Activated CD4-positive, alpha-beta T cell treated with anti-CD3 and anti-CD28 coated beads, Interleukin-2, Interleukin-4, amounts not matched to agents 100 ng/mL and 50 ng/mL, durations not matched to agents 16 hours and 8 hours (primary cell): ENCODE measurements at regions not wholly inside any gene's neighbourhood (a gene's known extent, or its start where the extent isn't known, plus 50 kb on each side); places are given as distances from the start of the nearest gene placed in this dataset.

Source experiments
- DNase-seq: peaks from one replicate; pipeline ENCODE4 v3.0.0-alpha.2; 2020; ENCODE audit warnings: low spot score

GRCh38 chr16:6057821-6058220, 960.2 kb upstream of the EEF2KMT start:
- no peak for DNase-seq

DNA sequence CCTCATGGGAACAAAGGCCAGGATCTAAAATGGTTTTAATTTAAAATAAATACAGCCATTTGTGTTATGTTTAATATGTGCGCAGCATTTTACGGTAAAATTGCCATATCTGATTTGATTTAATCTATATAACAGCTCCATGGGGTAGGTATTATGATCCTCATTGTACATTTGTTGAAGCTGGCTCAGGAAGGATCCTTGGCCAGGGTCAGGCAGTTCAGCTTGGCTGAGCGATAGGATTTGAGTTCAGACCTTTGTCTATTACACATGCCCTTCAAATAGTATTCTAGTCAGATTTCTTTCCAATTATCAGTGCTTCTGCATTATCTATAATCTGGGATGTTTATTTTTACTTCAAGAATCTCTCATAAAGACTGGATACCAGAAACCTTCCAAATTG, 950.4 kb upstream of the EEF2KMT start:
- DNase-seq = no peak

DNA sequence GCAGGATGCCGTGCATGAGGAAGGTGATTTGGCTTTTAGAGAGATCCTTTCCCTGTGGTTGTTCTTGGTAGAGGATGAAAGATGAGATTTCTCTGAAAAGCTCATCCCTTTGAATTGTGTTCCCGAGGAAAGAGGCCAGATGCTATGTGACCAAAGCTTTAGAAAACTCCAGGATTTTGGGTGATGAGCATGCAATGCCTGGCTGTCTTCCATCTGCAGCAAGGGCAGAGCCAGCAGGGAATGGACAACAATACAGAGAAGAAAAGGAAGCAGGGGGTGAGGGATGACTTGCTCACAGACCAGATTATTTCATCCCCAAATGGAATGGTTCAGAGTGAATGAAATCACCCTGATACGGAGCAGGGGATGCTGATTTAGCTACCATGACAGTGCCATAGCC, 949.7 kb upstream of the EEF2KMT start:
- DNase-seq = no peak

GRCh38 chr16:6038941-6039645, 941.5 kb upstream of the EEF2KMT start:
- DNase-seq = no peak

DNA sequence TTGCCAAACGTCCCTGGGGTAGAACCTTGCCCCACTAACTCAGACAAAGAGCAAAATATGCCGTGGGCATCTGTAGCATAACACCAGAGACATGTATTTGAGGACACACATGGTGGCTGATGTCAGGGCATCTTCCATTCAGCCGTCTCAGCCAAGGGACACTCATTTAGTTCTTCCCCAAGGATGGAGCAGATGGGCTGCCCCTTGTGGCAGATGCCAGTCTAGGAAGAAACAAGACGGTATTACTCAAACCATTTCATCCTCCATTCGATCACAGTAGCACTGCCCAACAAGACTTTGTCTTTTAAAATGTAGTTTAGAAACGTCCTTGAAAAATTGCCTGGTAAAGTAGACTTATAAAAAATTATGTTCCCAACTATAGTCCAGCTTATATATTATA, 937.6 kb upstream of the EEF2KMT start:
- DNase-seq = no peak

DNA sequence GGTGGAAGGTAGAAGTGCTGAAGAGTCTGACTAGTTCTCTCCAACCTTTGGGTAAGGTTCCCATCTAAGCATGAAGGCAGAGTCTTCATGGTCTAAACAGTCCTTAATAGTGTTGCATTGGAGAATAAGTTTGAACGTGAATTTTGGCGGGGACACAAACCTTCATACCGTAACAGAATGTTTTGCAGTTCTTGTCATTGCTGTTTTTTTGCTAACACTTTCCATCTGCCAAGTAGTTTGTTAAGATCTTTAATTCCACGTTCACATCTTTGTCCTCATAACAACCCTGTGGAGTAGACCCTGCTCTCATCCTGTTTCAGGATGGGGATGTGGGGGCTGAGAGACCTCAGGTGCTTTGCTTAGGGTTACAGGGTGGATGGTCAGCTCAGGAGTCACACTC, 936.9 kb upstream of the EEF2KMT start:
- no peak for DNase-seq

DNA sequence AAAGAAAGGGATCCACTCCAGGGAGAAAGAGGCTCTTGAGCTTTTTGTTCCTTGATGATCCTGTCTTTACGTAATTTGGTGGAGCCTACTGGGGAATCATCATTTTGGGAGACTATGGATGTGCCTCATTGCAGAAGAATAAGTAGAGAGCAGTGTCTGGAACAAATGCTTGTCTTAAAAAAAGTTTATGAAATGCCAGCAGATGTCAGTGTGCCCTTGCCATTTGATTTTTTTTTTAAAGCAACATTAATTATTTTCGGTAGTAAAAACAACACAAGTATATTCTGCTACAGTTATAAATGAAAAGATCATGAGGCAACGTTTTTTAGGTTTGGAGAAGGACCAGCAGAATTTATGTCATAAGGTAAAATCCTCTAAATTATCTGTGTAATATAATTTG, 934.8 kb upstream of the EEF2KMT start:
- DNase-seq = no peak

DNA sequence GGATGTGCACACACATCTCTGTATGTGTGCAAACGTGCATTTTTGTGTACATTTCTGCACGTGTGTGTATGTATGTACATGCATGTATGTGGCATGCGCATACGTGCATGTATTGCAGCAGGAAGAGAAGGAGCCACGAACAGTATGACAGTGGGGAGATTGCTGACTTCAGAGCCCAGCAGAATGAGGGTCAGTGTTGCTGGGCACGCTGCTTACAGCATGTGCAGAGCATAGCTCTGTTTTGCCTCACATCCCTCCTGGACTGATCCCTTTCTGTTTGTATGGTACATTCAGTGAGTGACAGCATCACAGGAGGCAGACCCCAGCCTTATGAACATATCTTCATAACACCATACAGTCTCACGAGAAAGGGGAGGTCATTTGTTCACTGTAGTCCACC, 934.0 kb upstream of the EEF2KMT start:
- no peak for DNase-seq

DNA sequence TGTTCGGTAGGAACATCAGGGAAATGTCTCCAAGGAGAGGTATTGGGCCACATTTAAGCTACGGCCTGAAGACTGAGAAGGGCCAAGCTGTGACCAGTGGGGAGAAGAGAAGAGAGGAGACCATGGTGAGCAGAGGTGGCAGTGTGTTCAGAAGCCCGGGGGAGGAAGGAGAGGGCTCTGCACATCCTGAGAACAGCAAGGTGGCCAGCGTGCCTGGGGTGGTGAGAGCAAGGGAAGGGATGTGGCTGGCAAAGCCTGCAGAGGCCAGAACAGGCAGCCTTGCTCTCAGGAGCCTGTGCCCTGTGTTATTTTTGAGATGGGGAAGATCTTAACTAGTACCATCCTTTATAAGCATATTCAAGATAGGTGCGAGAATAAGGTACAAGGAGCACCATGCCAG, 933.5 kb upstream of the EEF2KMT start:
- DNase-seq = no peak

DNA sequence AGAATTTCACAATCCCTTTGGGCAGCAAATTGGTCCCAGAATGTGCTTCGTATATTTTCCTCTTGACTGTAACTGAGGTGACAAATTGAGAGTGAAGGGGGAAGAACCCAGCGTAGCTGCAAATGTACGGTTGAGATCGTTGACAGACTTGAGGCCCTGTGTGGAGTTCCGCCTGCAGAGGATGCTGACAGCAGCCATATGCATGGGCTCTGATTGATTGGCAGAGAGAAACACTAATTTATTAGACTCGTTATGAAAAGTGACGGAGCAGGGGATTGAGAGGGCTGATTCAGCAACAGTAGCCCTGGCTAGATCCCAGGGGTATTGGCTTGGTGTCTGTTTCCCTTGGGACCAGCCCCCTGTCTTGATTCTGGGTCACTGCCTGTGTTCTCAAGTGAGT, 930.1 kb upstream of the EEF2KMT start:
- DNase-seq = no peak

DNA sequence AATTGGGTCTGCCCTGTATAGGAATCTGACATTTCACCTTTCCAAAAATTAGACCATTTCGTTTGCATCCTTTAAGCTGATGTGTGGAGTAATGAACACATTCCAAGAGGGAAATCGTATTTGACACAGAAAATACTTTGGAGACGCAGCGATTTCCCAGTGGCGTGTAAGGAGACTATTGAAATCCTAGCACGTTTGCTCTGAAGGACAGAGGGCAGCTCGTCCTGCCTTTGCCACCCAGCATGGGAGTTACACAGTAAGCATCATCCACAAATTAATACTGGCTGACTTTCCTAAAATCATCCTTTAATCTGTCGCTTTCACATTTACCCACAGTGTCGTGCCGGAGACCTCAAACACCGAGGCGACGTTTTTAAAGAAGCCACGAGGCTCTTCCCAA, 925.9 kb upstream of the EEF2KMT start:
- DNase-seq = no peak

- no peak for DNase-seq
These were observed 923.8 kb upstream of the EEF2KMT start for GRCh38 chr16:6021276-6021943.

- no peak for DNase-seq
These were observed 922.8 kb upstream of the EEF2KMT start for GRCh38 chr16:6020162-6020985.

DNA sequence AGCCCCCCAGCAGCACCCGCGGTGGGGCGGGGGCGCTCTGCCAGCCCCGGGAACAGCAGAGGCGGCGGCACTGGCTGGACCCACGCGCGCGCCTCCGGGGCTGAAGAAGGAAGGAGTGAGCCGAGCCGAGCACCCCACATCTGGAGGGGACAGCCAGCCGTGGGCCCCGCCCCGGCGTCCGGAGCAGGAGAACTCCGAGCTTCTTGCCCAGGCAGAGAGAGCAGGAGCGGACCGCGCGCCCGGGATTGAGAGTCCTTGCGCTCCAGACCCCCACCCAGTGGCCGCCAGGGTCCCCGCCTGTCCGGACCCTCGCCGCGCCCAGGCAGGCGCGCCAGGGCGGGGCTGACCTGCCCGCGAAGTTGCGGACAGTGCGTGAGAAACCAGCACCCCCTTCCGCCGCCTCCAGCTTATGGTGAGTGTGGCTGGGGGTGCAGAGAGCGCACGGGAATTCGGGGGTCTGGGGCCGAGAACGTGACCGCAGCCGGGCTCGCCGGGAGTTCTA, 921.9 kb upstream of the EEF2KMT start:
- DNase-seq = no peak

GRCh38 chr16:6018848-6019489, 921.4 kb upstream of the EEF2KMT start:
- no peak for DNase-seq

GRCh38 chr16:6016530-6017184, 919.1 kb upstream of the EEF2KMT start:
- peak; percentile 17 for DNase-seq

DNA sequence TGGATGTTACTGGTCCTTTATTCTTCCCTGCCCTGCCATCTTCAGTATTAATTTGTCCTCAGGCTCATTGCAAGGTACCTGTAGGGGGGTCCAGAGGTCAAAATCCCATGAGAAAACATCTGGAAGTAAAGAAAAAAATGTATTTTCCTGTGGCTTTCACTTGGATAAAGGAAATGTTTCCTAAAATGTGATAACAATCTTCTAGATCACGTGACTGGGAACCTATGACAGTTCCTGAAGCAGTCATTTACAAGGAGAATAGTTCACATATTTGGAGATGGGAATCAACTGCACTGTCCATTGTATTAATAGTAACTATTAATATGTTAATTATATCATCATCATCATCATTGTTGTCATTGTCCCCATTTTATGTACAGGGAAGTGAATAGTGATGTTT, 915.1 kb upstream of the EEF2KMT start:
- DNase-seq = no peak

DNA sequence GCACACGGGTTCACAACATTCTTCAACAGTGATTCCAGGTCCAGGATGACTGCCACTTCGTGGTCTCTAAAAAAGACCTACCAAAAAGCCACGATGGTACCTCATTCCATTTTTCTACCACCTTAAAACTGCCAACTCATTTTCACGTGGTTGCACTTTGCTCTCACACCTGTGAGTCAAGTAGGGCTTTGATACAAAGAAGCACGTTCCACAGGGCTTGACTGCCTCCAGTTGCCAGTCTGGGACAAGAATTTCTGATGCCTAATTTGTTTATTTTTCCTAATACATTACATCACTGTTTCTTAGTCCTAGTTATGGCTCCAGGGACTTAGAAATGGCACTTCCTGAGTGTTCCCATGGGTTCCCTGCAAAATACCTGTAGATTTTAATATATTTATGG, 911.6 kb upstream of the EEF2KMT start:
- DNase-seq = no peak

- DNase-seq = no peak
These were observed 911.1 kb upstream of the EEF2KMT start for GRCh38 chr16:6008670-6009069.

DNA sequence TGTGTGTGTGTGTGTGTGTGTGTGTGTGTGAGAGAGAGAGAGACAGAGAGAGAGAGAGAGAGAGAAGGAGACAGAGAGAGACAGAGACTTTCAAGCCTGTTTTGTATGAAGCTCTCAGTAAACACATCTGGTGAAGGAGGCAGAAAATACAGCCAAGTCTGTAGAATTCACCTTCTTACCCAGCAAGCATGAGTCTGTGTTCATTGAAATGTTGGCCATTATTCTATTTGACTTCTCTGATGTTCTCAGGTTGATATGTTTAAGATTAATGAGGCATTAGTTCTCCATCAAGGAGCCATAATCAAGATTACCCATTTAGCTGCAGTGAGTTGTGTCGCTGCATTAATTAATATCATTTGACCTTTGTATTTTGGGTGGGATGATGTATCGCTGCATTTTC, 895.8 kb upstream of the EEF2KMT start:
- no peak for DNase-seq

GRCh38 chr16:5982979-5983378, 885.4 kb upstream of the EEF2KMT start:
- DNase-seq = no peak
